ENCODE measurements at regions not wholly inside any gene's neighbourhood (a gene's known extent, or its start where the extent isn't known, plus 50 kb on each side); places are given as distances from the start of the nearest gene placed in this dataset.

- Histone ChIP-seq H2AFZ (ENCODE audit: low read length) (peak overlapping the region; percentile 30), H3K36me3 (ENCODE audit: insufficient read depth, low read length) (no peaks in the 10 kb centered on the region), H4K20me1 (ENCODE audit: insufficient read depth, low read length) (no peaks in the 10 kb centered on the region), H3K9me3 (ENCODE audit: low read depth, low read length) (no peaks in the 10 kb centered on the region), H3K27me3 (ENCODE audit: insufficient read depth, low read length) (no peaks in the 10 kb centered on the region), H3K27ac (ENCODE audit: low read depth, low read length) (no peak overlapping the region), H3K79me2 (ENCODE audit: insufficient read depth, low read length) (peaks cover 4% of the 10 kb centered on the region), H3K4me1 (ENCODE audit: insufficient read depth, low read length) (no peaks in the 10 kb centered on the region), H3K4me2 (ENCODE audit: insufficient read depth, low read length) (no peak overlapping the region), H3K4me3 (ENCODE audit: insufficient read depth, low read length) (no peak overlapping the region)
- DNase-seq (ENCODE audit: insufficient read length, low spot score, missing footprints): no peak
- TF ChIP-seq CTCF (IDR thresholded peaks at IDR 0.05; ENCODE audit: extremely low read depth, low read depth, low read length): no peak
These were observed 174.9 kb upstream of the TOPAZ1 start for GRCh38 chr3:44066806-44067205.

- Histone ChIP-seq H3K27ac (ENCODE audit: low read depth, low read length) (no peak overlapping the region), H4K20me1 (ENCODE audit: insufficient read depth, low read length) (no peaks in the 10 kb centered on the region), H3K36me3 (ENCODE audit: insufficient read depth, low read length) (no peaks in the 10 kb centered on the region), H3K27me3 (ENCODE audit: insufficient read depth, low read length) (no peaks in the 10 kb centered on the region), H3K79me2 (ENCODE audit: insufficient read depth, low read length) (peaks cover 2% of the 10 kb centered on the region), H3K9me3 (ENCODE audit: low read depth, low read length) (no peaks in the 10 kb centered on the region), H3K4me2 (ENCODE audit: insufficient read depth, low read length) (no peak overlapping the region), H2AFZ (ENCODE audit: low read length) (no peak overlapping the region), H3K4me1 (ENCODE audit: insufficient read depth, low read length) (no peaks in the 10 kb centered on the region), H3K4me3 (ENCODE audit: insufficient read depth, low read length) (no peak overlapping the region)
- TF ChIP-seq CTCF (IDR thresholded peaks at IDR 0.05; ENCODE audit: extremely low read depth, low read depth, low read length): no peak
- no peak for DNase-seq (ENCODE audit: insufficient read length, low spot score, missing footprints)
These were observed 174.3 kb upstream of the TOPAZ1 start for GRCh38 chr3:44067431-44067830.

- Histone ChIP-seq H2AFZ (ENCODE audit: low read length) (no peak overlapping the region), H3K79me2 (ENCODE audit: insufficient read depth, low read length) (peaks cover 2% of the 10 kb centered on the region), H3K27ac (ENCODE audit: low read depth, low read length) (no peak overlapping the region), H3K4me1 (ENCODE audit: insufficient read depth, low read length) (no peaks in the 10 kb centered on the region), H3K27me3 (ENCODE audit: insufficient read depth, low read length) (no peaks in the 10 kb centered on the region), H3K36me3 (ENCODE audit: insufficient read depth, low read length) (no peaks in the 10 kb centered on the region), H3K9me3 (ENCODE audit: low read depth, low read length) (no peaks in the 10 kb centered on the region), H4K20me1 (ENCODE audit: insufficient read depth, low read length) (no peaks in the 10 kb centered on the region), H3K4me3 (ENCODE audit: insufficient read depth, low read length) (no peak overlapping the region), H3K4me2 (ENCODE audit: insufficient read depth, low read length) (no peak overlapping the region)
- TF ChIP-seq CTCF (IDR thresholded peaks at IDR 0.05; ENCODE audit: extremely low read depth, low read depth, low read length): no peak
- peak; percentile 70 for DNase-seq (ENCODE audit: insufficient read length, low spot score, missing footprints)
These were observed 172.9 kb upstream of the TOPAZ1 start for GRCh38 chr3:44068753-44069152.

- DNase-seq (ENCODE audit: insufficient read length, low spot score, missing footprints): no peak
- H3K9me3 ChIP-seq (ENCODE audit: low read depth, low read length): no peaks in the 10 kb centered on the region
These were observed 172.4 kb upstream of the TOPAZ1 start for GRCh38 chr3:44069276-44069675.

More at GRCh38 chr3:44069276-44069675, 172.4 kb upstream of the TOPAZ1 start:
- H3K27ac ChIP-seq (ENCODE audit: low read depth, low read length): no peak overlapping the region
- no peak overlapping the region for H2AFZ ChIP-seq (ENCODE audit: low read length)
- no peaks in the 10 kb centered on the region for H3K27me3 ChIP-seq (ENCODE audit: insufficient read depth, low read length)
- no peaks in the 10 kb centered on the region for H3K4me1 ChIP-seq (ENCODE audit: insufficient read depth, low read length)
- no peaks in the 10 kb centered on the region for H3K36me3 ChIP-seq (ENCODE audit: insufficient read depth, low read length)
- TF ChIP-seq CTCF (IDR thresholded peaks at IDR 0.05; ENCODE audit: extremely low read depth, low read depth, low read length): no peak
- no peaks in the 10 kb centered on the region for H4K20me1 ChIP-seq (ENCODE audit: insufficient read depth, low read length)
- H3K4me3 ChIP-seq (ENCODE audit: insufficient read depth, low read length): no peak overlapping the region
- H3K79me2 ChIP-seq (ENCODE audit: insufficient read depth, low read length): peaks cover 2% of the 10 kb centered on the region
- H3K4me2 ChIP-seq (ENCODE audit: insufficient read depth, low read length): no peak overlapping the region

Measured in osteoblast (primary cell).